Fibroblast of lung (primary cell): ENCODE measurements at regions not wholly inside any gene's neighbourhood (a gene's known extent, or its start where the extent isn't known, plus 50 kb on each side); places are given as distances from the start of the nearest gene placed in this dataset.

Source experiments
- DNase-seq, 2 donors: peaks; one replicate each; pipeline versions ENCODE4 v3.0.0 to v3.0.0-alpha.2; 2010; ENCODE audit warnings: low read depth in 2 of 2
- H2AFZ ChIP-seq: 2 replicates; pipeline ENCODE4 v1.5.1; 2012; ENCODE audit warnings: low read length, control low read depth, inconsistent platforms
- H3K27ac ChIP-seq: 2 replicates; pipeline ENCODE4 v1.5.1; 2011; ENCODE audit warnings: low read length, control low read depth; ENCODE audit not compliant: insufficient read depth
- H3K27me3 ChIP-seq: 2 replicates; pipeline ENCODE4 v1.5.1; 2011; ENCODE audit warnings: mild to moderate bottlenecking, low read length; ENCODE audit not compliant: control insufficient read depth, insufficient read depth
- H3K36me3 ChIP-seq: 2 replicates; pipeline ENCODE4 v1.5.1; 2011; ENCODE audit warnings: low read length; ENCODE audit not compliant: control insufficient read depth, insufficient read depth
- H3K4me1 ChIP-seq: 2 replicates; pipeline ENCODE4 v1.5.1; 2011; ENCODE audit warnings: low read length; ENCODE audit not compliant: control insufficient read depth, insufficient read depth; ENCODE audit errors: extremely low read depth
- H3K4me2 ChIP-seq: 2 replicates; pipeline ENCODE4 v1.5.1; 2011; ENCODE audit warnings: low read length, control low read depth; ENCODE audit not compliant: insufficient read depth; ENCODE audit errors: extremely low read depth
- H3K4me3 ChIP-seq, 4 experiments: fragments of 200-600 bp in 1 of 4; sonication (generic) in 1 of 4; replicated peaks in 1 of 4; 2 replicates each; pipeline ENCODE4 v1.5.1; 2011 to 2016; ENCODE audit warnings: low read length in 4 of 4, low read depth in 3 of 4, mild to moderate bottlenecking in 3 of 4, control low read depth in 2 of 4, inconsistent platforms in 1 of 4, mixed read lengths in 1 of 4; ENCODE audit not compliant: insufficient read depth in 1 of 4; ENCODE audit errors: control extremely low read depth in 1 of 4
- H3K79me2 ChIP-seq: 2 replicates; pipeline ENCODE4 v1.5.1; 2012; ENCODE audit warnings: mild to moderate bottlenecking, low read length, inconsistent platforms; ENCODE audit not compliant: control insufficient read depth, insufficient read depth
- H3K9ac ChIP-seq: 2 replicates; pipeline ENCODE4 v1.5.1; 2011; ENCODE audit warnings: mild to moderate bottlenecking, low read length, control low read depth; ENCODE audit not compliant: insufficient read depth
- H3K9me3 ChIP-seq: 2 replicates; pipeline ENCODE4 v1.5.1; 2012; ENCODE audit warnings: low read depth, low read length; ENCODE audit not compliant: control insufficient read depth, insufficient read depth
- H4K20me1 ChIP-seq: 2 replicates; pipeline ENCODE4 v1.5.1; 2011; ENCODE audit warnings: low read length; ENCODE audit not compliant: control insufficient read depth, insufficient read depth; ENCODE audit errors: extremely low read depth
- CTCF ChIP-seq, 2 donors: IDR thresholded peaks in 1 of 2; conservative IDR thresholded peaks in 1 of 2; 1 replicate in 1 of 2; 2 replicates in 1 of 2; pipeline ENCODE4 v1.5.1; 2011 to 2012; ENCODE audit warnings: low read length in 2 of 2, control low read depth in 1 of 2, inconsistent platforms in 1 of 2, low read depth in 1 of 2, mild to moderate bottlenecking in 1 of 2
- EZH2 ChIP-seq: IDR thresholded peaks from 2 replicates; pipeline ENCODE4 v1.5.1; 2012; ENCODE audit warnings: low read length, control low read depth, mild to moderate bottlenecking; ENCODE audit errors: missing control alignments

DNA sequence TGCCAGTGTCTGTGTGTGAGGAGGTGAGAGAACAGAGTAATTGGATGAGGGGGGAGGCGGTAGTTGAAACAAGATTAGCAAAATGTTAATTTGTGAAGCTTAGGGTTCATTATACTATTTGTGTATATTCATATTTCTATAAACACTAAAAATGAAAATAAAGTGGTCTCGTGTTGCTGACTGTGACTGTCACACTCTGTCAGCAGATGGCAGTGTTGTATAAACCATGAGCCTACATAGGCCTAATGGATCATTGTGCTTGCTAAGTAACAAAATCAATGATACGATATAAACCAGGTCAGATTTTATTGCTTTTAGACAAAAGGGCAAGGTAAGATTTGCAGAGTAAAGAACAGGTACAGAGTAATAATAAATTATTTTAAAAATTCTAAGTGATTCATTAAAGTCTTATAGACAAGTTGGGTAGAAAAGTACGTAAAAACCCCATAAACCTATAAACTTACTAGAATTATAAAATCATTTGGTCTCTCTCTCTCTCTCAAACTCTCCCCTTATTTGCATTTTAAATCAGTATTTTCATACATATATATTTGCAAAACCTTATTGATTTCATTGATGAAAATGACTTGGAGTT, 182.7 kb downstream of the RPIA start:
- TF ChIP-seq CTCF (conservative IDR thresholded peaks at IDR 0.05 in 1 of 2, IDR thresholded peaks at IDR 0.05 in 1 of 2; ENCODE audit: low read depth in 1 of 2, low read length in 2 of 2), result peak; percentile 73 to 80
- no peak for TF ChIP-seq EZH2
- H3K27ac ChIP-seq, result no peak overlapping the region
- H3K9ac ChIP-seq, result no peak overlapping the region
- H3K4me2 ChIP-seq, result no peak overlapping the region
- no peak overlapping the region for H2AFZ ChIP-seq
- no peaks in the 10 kb centered on the region for H3K27me3 ChIP-seq
- H3K79me2 ChIP-seq, result no peaks in the 10 kb centered on the region
- no peak overlapping the region for H3K4me3 ChIP-seq
- DNase-seq, result peak; percentile 40 to 73
- H3K36me3 ChIP-seq, result no peaks in the 10 kb centered on the region
- no peaks in the 10 kb centered on the region for H4K20me1 ChIP-seq
- no peaks in the 10 kb centered on the region for H3K4me1 ChIP-seq
- H3K9me3 ChIP-seq, result no peaks in the 10 kb centered on the region

DNA sequence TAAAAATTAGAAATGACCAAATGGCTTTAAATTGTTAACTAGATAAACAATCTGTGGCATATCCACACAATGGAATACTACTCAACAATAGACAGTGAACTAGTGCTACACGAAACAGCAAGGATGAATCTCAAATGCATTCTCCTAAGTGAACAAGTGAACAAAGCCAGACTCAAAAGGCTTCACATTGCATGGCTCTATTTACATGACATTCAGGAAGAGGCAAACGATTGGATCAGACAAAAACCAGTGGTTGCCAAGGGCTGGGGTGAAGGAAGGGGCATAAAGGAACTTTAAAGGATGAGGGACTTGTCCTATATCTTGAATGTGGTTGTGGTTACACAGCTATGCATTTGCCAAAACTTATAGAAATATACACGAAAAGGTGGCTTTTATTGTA, 184.3 kb downstream of the RPIA start:
- H3K36me3 ChIP-seq, result no peaks in the 10 kb centered on the region
- TF ChIP-seq CTCF (conservative IDR thresholded peaks at IDR 0.05 in 1 of 2, IDR thresholded peaks at IDR 0.05 in 1 of 2; ENCODE audit: low read depth in 1 of 2, low read length in 2 of 2), result no peak
- no peak for TF ChIP-seq EZH2
- no peaks in the 10 kb centered on the region for H3K9me3 ChIP-seq
- no peak overlapping the region for H2AFZ ChIP-seq
- no peak overlapping the region for H3K9ac ChIP-seq
- no peaks in the 10 kb centered on the region for H3K79me2 ChIP-seq
- no peak for DNase-seq
- H3K4me2 ChIP-seq, result no peak overlapping the region
- H3K27me3 ChIP-seq, result no peaks in the 10 kb centered on the region
- H3K27ac ChIP-seq, result no peak overlapping the region
- no peaks in the 10 kb centered on the region for H3K4me1 ChIP-seq
- H3K4me3 ChIP-seq, result no peak overlapping the region
- no peaks in the 10 kb centered on the region for H4K20me1 ChIP-seq

DNA sequence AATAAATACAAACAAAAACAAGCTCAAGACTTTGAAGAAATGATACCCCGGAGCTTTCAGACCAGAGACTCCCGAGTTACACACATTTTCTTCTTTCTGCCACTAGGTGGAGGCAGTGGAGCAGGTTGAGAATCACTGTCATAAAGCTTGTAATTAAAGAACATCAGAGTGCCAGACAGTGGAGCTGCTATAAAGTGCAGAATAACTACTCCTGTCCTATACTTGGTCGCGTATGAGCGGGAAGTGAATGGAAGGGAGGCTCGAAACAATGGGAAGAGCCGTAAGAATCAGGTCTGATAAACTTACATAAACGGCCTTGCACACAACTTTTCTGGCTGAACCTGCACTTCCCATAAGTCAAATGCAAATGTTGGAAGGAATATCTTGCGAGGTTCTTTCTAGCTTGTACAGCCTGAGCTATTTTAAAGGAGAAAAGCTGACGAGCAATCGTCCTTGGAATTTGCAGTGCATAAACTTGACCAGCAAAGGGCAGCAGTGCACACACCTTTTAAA, 189.0 kb downstream of the RPIA start:
- no peak overlapping the region for H2AFZ ChIP-seq
- H3K79me2 ChIP-seq, result no peaks in the 10 kb centered on the region
- no peaks in the 10 kb centered on the region for H3K4me1 ChIP-seq
- no peak overlapping the region for H3K4me2 ChIP-seq
- H3K36me3 ChIP-seq, result no peaks in the 10 kb centered on the region
- no peak overlapping the region for H3K27ac ChIP-seq
- no peak for TF ChIP-seq EZH2
- TF ChIP-seq CTCF (conservative IDR thresholded peaks at IDR 0.05 in 1 of 2, IDR thresholded peaks at IDR 0.05 in 1 of 2; ENCODE audit: low read depth in 1 of 2, low read length in 2 of 2), result peak; percentile 76 to 86
- peak; percentile 26 to 57 for DNase-seq
- H3K4me3 ChIP-seq, result no peak overlapping the region
- no peaks in the 10 kb centered on the region for H3K9me3 ChIP-seq
- H3K9ac ChIP-seq, result no peak overlapping the region
- no peaks in the 10 kb centered on the region for H4K20me1 ChIP-seq
- H3K27me3 ChIP-seq, result no peaks in the 10 kb centered on the region
